ENCODE measurements at regions not wholly inside any gene's neighbourhood (a gene's known extent, or its start where the extent isn't known, plus 50 kb on each side); places are given as distances from the start of the nearest gene placed in this dataset.

DNA sequence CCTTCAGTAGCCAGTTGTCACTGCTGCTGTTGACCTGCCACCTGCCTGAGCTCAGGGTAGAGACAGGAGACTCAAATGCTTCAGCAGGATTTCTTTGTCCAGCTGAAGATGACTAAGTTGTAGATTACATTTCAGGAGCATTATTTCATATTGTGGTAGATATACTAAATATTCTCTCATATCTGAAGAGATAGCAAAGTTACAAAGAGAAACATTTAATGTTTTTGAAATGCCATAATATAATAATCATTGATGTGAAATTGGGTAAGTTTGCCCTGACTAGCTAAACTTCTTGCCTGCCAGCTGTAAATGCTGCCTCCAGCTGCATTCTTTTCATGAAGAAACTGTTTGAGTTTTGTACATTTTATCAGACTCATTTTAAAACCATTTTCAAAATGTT is 247.6 kb upstream of the CNKSR2 start:
- no peak for TF ChIP-seq POLR2A (IDR thresholded peaks at IDR 0.05)
- TF ChIP-seq POLR2AphosphoS5 (IDR thresholded peaks at IDR 0.05) = no peak
- TF ChIP-seq, protein P1, sequence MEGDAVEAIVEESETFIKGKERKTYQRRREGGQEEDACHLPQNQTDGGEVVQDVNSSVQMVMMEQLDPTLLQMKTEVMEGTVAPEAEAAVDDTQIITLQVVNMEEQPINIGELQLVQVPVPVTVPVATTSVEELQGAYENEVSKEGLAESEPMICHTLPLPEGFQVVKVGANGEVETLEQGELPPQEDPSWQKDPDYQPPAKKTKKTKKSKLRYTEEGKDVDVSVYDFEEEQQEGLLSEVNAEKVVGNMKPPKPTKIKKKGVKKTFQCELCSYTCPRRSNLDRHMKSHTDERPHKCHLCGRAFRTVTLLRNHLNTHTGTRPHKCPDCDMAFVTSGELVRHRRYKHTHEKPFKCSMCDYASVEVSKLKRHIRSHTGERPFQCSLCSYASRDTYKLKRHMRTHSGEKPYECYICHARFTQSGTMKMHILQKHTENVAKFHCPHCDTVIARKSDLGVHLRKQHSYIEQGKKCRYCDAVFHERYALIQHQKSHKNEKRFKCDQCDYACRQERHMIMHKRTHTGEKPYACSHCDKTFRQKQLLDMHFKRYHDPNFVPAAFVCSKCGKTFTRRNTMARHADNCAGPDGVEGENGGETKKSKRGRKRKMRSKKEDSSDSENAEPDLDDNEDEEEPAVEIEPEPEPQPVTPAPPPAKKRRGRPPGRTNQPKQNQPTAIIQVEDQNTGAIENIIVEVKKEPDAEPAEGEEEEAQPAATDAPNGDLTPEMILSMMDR (IDR thresholded peaks at IDR 0.05) = no peak
- TF ChIP-seq EP300 (IDR thresholded peaks at IDR 0.05) = no peak
